GM12865 (cell line): ENCODE measurements at regions not wholly inside any gene's neighbourhood (a gene's known extent, or its start where the extent isn't known, plus 50 kb on each side); places are given as distances from the start of the nearest gene placed in this dataset.
A peak's percentile ranks its signal among the peaks of the same experiment; 100 is the strongest.

Source experiments
- DNase-seq: peaks from one replicate; pipeline ENCODE4 v3.0.0; 2010; ENCODE audit warnings: low read depth
- H3K4me3 ChIP-seq: 2 replicates; pipeline ENCODE4 v1.5.1; 2011; ENCODE audit warnings: mild to moderate bottlenecking, low read depth, low read length, control low read depth
- CTCF ChIP-seq: IDR thresholded peaks from 2 replicates; pipeline ENCODE4 v1.5.1; 2011; ENCODE audit warnings: low read length, control low read depth, low read depth, inconsistent platforms; ENCODE audit not compliant: insufficient read depth; ENCODE audit errors: missing control alignments

GRCh38 chrX:6738518-6739470 is 203.9 kb upstream of the VCX3A start:
- TF ChIP-seq CTCF, result no peak
- no peak overlapping the region; the same call in 1 of the 2 replicates for H3K4me3 ChIP-seq
- peak; percentile 88 for DNase-seq

- TF ChIP-seq CTCF, result no peak
- no peak for DNase-seq
Measured at GRCh38 chrX:6734844-6735634, 200.1 kb upstream of the VCX3A start.

GRCh38 chrX:6732101-6732500 is 197.2 kb upstream of the VCX3A start:
- peak; percentile 28 for DNase-seq
- TF ChIP-seq CTCF, result no peak
- no peak overlapping the region for H3K4me3 ChIP-seq

More at GRCh38 chrX:6734844-6735634, 200.1 kb upstream of the VCX3A start:
- no peak overlapping the region for H3K4me3 ChIP-seq

- no peak for TF ChIP-seq CTCF
- DNase-seq, result no peak
- no peak overlapping the region for H3K4me3 ChIP-seq
Measured at GRCh38 chrX:6729626-6730025, 194.7 kb upstream of the VCX3A start.

- peak; percentile 37 for DNase-seq
- no peak overlapping the region for H3K4me3 ChIP-seq
- TF ChIP-seq CTCF, result no peak
Measured at GRCh38 chrX:6718766-6719165, 183.8 kb upstream of the VCX3A start.

- no peak for TF ChIP-seq CTCF
- no peak for DNase-seq
- H3K4me3 ChIP-seq, result no peak overlapping the region
Measured at GRCh38 chrX:6708676-6709380, 173.9 kb upstream of the VCX3A start.
